ENCODE measurements at regions not wholly inside any gene's neighbourhood (a gene's known extent, or its start where the extent isn't known, plus 50 kb on each side); places are given as distances from the start of the nearest gene placed in this dataset.

DNA sequence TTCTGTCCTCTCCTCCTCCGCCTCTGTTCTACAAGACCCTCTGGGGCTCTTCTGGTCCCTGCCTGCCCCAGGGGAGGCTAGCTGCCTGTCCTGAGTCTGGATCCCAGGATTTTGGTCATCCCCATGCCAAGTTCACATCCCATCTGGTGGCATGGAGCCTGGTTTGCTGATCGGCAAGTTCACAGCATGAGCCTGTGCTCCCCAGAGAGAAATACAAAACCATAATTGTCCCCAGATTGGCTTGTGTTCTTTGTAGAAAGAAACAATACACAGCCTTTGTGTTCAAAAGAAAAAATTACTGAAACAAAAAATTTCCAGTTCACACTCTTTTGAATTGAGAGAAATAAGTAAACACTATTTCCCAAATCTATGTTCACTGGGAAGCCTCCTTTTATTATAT lies 149.4 kb upstream of the ZC3H12A start:
- Histone ChIP-seq H3K9me3 (peaks cover 0 to 17% (median 10%) of the 10 kb centered on the region in 4 donors), H3K4me3 (no peak overlapping the region), H3K27ac (no peak overlapping the region), H3K4me1 (no peaks in the 10 kb centered on the region), H3K27me3 (peaks cover 0 to 50% (median 11%) of the 10 kb centered on the region in 3 donors), H3K36me3 (no peaks in the 10 kb centered on the region)
- TF ChIP-seq POLR2A (IDR thresholded peaks at IDR 0.05) = no peak
- TF ChIP-seq, protein P1, sequence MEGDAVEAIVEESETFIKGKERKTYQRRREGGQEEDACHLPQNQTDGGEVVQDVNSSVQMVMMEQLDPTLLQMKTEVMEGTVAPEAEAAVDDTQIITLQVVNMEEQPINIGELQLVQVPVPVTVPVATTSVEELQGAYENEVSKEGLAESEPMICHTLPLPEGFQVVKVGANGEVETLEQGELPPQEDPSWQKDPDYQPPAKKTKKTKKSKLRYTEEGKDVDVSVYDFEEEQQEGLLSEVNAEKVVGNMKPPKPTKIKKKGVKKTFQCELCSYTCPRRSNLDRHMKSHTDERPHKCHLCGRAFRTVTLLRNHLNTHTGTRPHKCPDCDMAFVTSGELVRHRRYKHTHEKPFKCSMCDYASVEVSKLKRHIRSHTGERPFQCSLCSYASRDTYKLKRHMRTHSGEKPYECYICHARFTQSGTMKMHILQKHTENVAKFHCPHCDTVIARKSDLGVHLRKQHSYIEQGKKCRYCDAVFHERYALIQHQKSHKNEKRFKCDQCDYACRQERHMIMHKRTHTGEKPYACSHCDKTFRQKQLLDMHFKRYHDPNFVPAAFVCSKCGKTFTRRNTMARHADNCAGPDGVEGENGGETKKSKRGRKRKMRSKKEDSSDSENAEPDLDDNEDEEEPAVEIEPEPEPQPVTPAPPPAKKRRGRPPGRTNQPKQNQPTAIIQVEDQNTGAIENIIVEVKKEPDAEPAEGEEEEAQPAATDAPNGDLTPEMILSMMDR (IDR thresholded peaks at IDR 0.05) = no peak
- TF ChIP-seq EP300 (IDR thresholded peaks at IDR 0.05) = no peak
- TF ChIP-seq POLR2AphosphoS5 (IDR thresholded peaks at IDR 0.05) = no peak
- peak in 1 of 2 donors; percentile 18 for DNase-seq
- intact Hi-C loops (cut with DNase I; ENCODE audit: low total_unique reads) = no loop called here
- 61 to 72% (median 72%) methylated on average over 2 of the region's 2 CpGs for WGBS, 5 donors

DNA sequence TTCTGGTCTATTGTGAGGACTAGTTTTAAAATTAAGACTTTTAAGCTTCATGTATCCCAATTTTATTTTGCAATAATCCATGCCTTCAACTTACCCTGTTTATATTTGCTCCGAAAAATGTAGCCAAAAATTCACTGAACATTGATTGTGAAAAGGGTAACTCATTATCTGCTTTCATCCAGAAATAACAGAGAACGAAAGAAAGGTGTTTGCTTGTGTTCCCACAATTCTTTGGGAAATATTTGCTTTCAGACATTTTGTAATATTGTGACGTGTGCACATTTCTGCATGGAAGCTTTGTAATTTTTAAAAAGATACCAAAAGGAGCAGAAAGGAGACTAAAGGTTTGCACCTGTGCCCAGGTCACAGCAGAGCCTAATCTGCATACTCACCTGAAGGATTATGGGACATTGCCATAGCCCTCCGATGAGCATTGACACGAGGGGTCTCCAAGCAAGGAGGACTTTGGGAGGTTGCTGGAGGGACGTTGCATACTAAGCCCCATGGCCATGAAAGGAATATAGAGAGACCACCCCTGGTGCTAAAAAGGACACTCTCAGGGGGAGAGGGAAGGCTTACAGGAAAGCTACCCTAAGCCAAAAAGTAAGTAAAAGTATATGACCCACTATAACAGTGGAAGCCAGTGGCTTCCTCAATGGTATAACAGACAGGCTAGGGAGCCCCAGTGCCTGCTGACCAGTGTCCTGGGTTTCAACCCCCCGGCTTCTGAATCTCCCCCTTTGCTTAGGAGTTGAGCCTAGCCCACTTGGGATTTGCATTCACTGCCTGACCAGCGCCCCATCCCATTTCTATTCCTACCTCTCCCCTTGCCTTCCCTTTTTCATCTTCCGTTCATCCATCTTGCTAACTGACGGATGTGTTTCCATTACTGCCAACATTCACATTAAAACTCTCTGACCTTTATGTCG lies 148.6 kb upstream of the ZC3H12A start:
- Histone ChIP-seq H3K27me3 (peaks cover 0 to 45% (median 10%) of the 10 kb centered on the region in 3 donors), H3K9me3 (peaks cover 0 to 17% (median 10%) of the 10 kb centered on the region in 4 donors), H3K36me3 (no peaks in the 10 kb centered on the region), H3K4me1 (no peaks in the 10 kb centered on the region), H3K27ac (no peak overlapping the region), H3K4me3 (no peak overlapping the region)
- TF ChIP-seq, protein P1 (IDR thresholded peaks at IDR 0.05) = no peak
- TF ChIP-seq EP300 (IDR thresholded peaks at IDR 0.05) (no peak), POLR2A (IDR thresholded peaks at IDR 0.05) (no peak), POLR2AphosphoS5 (IDR thresholded peaks at IDR 0.05) (no peak)
- 34 to 44% (median 40%) methylated on average over 11 of the region's 11 CpGs for WGBS, 5 donors
- no peak for DNase-seq
- intact Hi-C loops (cut with DNase I; ENCODE audit: low total_unique reads) = no loop called here

DNA sequence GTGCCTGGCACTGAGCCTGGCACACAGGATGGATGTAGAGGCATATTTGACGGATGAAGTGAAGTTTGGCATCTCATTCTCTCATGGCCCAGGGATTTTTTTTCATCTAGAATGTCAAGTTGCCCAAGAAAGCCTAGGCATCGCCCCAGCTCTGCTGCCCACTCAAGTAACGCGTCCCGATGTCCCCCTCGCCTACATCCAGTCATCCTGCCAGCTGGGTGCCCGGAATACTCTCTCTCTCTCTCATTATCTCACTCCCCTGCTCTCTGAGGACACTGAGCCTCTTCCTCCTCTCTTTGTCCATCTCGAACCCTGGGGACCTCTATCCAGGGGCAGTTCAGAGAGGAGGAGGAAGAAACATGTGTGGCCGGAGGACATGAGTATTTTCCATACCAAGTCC lies 142.3 kb upstream of the ZC3H12A start:
- no peak overlapping the region for H3K27ac ChIP-seq
- WGBS, 5 donors = 76 to 87% (median 83%) methylated on average over 9 of the region's 9 CpGs
- H3K9me3 ChIP-seq = peaks cover 0 to 9% (median 4%) of the 10 kb centered on the region in 4 donors
- intact Hi-C loops (cut with DNase I; ENCODE audit: low total_unique reads) = no loop called here
- no peaks in the 10 kb centered on the region for H3K4me1 ChIP-seq
- H3K36me3 ChIP-seq = no peaks in the 10 kb centered on the region
- DNase-seq = no peak
- no peak overlapping the region for H3K4me3 ChIP-seq
- H3K27me3 ChIP-seq = peaks cover 0 to 4% (median 0%) of the 10 kb centered on the region in 3 donors
- TF ChIP-seq, protein P1 (IDR thresholded peaks at IDR 0.05) = no peak
- no peak for TF ChIP-seq POLR2A (IDR thresholded peaks at IDR 0.05)
- no peak for TF ChIP-seq POLR2AphosphoS5 (IDR thresholded peaks at IDR 0.05)
- no peak for TF ChIP-seq EP300 (IDR thresholded peaks at IDR 0.05)

DNA sequence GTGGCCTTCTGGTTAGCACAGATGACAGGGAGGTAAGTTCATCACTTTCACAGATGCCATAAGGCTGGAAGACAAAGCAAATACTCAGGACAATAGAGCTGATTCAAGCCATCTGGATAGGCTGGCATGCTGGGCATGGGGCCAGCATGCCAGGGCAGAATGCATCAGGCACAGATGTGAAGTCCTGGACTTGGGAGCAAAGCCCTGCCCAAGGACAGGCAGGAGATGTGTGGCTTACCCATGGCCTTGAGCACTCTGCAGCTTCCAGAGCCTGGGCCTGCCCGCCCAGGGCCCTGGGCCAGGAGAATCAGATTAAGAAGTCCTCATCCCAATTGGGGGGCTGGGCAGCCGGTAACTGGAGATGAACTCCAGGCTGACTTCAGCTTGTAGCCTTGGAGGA lies 135.7 kb upstream of the ZC3H12A start:
- TF ChIP-seq POLR2AphosphoS5 (IDR thresholded peaks at IDR 0.05) (no peak), EP300 (IDR thresholded peaks at IDR 0.05) (no peak)
- TF ChIP-seq, protein P1 (IDR thresholded peaks at IDR 0.05) = no peak
- WGBS, 5 donors = 70 to 90% (median 81%) methylated on average over 2 of the region's 2 CpGs
- H3K27ac ChIP-seq = no peak overlapping the region
- peak in 1 of 2 donors; percentile 11 for DNase-seq
- no peaks in the 10 kb centered on the region for H3K36me3 ChIP-seq
- H3K4me3 ChIP-seq = no peak overlapping the region
- H3K4me1 ChIP-seq = no peaks in the 10 kb centered on the region
- peaks cover 0 to 18% (median 0%) of the 10 kb centered on the region in 3 donors for H3K27me3 ChIP-seq
- H3K9me3 ChIP-seq = peaks cover 0 to 16% (median 6%) of the 10 kb centered on the region in 4 donors
- intact Hi-C loops (cut with DNase I; ENCODE audit: low total_unique reads) = no loop called here
